ENCODE measurements at regions not wholly inside any gene's neighbourhood (a gene's known extent, or its start where the extent isn't known, plus 50 kb on each side); places are given as distances from the start of the nearest gene placed in this dataset.

DNA sequence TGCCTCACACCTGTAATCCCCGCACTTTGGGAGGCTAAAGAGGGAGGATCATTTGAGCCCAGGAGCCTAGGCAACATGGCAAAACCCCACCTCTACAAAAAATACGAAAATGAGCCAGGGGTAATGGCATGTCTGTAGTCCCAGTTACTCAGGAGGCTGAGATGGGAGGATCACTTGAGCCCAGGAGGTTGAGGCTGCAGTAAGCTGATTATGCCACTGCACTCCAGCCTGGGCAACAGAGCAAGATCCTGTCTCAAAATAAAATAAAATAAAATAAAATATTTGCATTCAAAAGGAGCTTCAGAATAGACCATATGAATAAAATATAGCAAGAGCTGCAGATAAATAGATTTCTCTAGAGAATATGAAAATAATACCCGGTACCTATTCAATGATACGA is 71.5 kb upstream of the ATF7IP2 start:
- Histone ChIP-seq H3K9me3 (no peaks in the 10 kb centered on the region), H3K36me3 (no peaks in the 10 kb centered on the region), H3K27me3 (no peaks in the 10 kb centered on the region), H3K4me1 (no peaks in the 10 kb centered on the region), H3K27ac (no peak overlapping the region), H3K4me3 (no peak overlapping the region)
- no peak for DNase-seq
- intact Hi-C loops (cut with DNase I) = no loop called here
- TF ChIP-seq, protein P1, sequence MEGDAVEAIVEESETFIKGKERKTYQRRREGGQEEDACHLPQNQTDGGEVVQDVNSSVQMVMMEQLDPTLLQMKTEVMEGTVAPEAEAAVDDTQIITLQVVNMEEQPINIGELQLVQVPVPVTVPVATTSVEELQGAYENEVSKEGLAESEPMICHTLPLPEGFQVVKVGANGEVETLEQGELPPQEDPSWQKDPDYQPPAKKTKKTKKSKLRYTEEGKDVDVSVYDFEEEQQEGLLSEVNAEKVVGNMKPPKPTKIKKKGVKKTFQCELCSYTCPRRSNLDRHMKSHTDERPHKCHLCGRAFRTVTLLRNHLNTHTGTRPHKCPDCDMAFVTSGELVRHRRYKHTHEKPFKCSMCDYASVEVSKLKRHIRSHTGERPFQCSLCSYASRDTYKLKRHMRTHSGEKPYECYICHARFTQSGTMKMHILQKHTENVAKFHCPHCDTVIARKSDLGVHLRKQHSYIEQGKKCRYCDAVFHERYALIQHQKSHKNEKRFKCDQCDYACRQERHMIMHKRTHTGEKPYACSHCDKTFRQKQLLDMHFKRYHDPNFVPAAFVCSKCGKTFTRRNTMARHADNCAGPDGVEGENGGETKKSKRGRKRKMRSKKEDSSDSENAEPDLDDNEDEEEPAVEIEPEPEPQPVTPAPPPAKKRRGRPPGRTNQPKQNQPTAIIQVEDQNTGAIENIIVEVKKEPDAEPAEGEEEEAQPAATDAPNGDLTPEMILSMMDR (IDR thresholded peaks at IDR 0.05) = no peak
- no peak for ATAC-seq

DNA sequence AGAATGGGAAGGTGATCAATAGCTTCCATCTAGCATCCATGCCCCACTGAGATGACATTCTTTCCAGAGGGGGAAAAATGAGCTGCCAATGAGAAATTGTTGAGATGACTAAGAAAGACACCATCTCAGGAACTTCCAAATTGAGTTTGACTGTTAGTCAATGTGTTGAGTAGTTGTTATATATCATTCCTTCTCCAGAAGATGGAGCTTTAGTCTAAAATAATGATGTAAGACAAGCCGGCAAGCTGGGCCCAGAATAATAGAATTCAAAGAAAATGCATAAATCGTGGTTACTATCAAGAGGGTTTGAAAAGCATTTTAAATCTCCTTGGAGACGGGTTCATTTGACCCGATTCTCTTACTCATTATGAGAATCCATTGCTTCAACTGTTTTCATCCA is 71.0 kb upstream of the ATF7IP2 start:
- TF ChIP-seq, protein P1 (IDR thresholded peaks at IDR 0.05) = no peak
- H3K27ac ChIP-seq = no peak overlapping the region
- DNase-seq (no peak), ATAC-seq (no peak)
- H3K9me3 ChIP-seq = no peaks in the 10 kb centered on the region
- intact Hi-C loops (cut with DNase I) = no loop called here
- no peaks in the 10 kb centered on the region for H3K4me1 ChIP-seq
- no peaks in the 10 kb centered on the region for H3K27me3 ChIP-seq
- H3K4me3 ChIP-seq = no peak overlapping the region
- no peaks in the 10 kb centered on the region for H3K36me3 ChIP-seq

DNA sequence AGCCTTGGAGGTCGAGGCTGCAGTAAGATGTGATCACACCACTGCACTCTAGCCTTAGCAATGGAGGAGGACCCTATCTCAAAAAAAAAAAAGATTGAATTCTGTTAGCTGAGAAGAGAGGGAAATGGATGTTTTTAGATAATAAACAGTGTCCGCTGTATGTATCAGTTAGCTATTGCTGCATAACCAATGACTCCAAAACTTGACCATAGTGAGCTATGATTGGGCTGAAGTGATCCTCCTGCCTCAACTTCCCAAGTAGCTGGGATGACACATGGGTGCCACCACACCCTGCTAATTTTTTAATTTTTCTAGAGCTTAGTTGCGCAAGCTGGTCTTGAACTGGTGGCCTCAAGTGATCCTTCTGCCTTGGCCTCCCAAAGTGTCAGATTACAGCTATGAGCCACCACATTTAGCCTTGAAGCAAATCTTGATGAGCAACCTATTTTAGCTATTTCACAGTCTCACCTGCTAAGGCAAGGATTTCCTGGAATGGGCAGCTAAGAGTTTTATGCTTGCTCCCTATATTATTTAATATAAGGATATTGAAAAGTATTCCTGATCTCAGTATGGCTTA is 68.3 kb upstream of the ATF7IP2 start:
- DNase-seq = no peak
- TF ChIP-seq, protein P1 (IDR thresholded peaks at IDR 0.05) = no peak
- H3K36me3 ChIP-seq = no peaks in the 10 kb centered on the region
- H3K4me1 ChIP-seq = no peaks in the 10 kb centered on the region
- no peak for ATAC-seq
- H3K9me3 ChIP-seq = no peaks in the 10 kb centered on the region
- H3K27me3 ChIP-seq = no peaks in the 10 kb centered on the region
- no peak overlapping the region for H3K4me3 ChIP-seq
- intact Hi-C loops (cut with DNase I) = no loop called here
- H3K27ac ChIP-seq = no peak overlapping the region

DNA sequence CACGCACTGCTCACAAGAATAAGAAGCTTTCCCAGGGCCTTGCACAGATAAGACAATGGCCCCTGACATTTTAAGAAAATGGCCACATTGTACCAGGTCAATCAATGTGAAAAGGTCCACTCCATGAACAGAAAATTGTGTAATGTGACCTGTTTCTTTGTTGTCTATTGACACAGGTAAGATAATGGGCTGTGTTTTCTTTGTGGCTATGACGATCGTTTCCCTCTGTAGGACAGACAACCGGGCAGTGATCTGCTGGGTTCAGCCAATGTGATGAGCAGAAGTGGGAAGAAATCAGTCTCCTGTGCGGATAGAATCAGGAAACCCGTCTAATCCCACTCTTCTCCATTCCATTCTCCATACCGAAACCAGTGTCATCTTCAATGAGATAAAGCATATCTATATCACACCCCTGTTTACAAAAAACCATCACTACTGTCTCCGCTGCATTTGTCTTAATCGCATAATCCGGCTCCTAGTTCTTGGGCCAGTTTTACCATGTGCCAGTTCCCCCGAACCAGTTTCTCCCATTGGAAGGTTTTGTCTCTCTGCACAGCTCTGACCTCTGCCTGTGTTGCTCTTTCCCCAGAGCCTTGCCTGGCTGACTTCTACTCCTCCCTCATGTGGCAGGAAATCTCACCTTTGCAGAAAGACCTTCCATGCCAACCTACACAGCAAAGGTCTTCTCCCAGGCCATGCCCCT is 66.9 kb upstream of the ATF7IP2 start:
- ATAC-seq (no peak), DNase-seq (no peak)
- Histone ChIP-seq H3K4me1 (no peaks in the 10 kb centered on the region), H3K4me3 (no peak overlapping the region), H3K36me3 (no peaks in the 10 kb centered on the region), H3K27ac (no peak overlapping the region), H3K27me3 (no peaks in the 10 kb centered on the region), H3K9me3 (no peaks in the 10 kb centered on the region)
- TF ChIP-seq, protein P1 (IDR thresholded peaks at IDR 0.05) = no peak
- intact Hi-C loops (cut with DNase I) = no loop called here

DNA sequence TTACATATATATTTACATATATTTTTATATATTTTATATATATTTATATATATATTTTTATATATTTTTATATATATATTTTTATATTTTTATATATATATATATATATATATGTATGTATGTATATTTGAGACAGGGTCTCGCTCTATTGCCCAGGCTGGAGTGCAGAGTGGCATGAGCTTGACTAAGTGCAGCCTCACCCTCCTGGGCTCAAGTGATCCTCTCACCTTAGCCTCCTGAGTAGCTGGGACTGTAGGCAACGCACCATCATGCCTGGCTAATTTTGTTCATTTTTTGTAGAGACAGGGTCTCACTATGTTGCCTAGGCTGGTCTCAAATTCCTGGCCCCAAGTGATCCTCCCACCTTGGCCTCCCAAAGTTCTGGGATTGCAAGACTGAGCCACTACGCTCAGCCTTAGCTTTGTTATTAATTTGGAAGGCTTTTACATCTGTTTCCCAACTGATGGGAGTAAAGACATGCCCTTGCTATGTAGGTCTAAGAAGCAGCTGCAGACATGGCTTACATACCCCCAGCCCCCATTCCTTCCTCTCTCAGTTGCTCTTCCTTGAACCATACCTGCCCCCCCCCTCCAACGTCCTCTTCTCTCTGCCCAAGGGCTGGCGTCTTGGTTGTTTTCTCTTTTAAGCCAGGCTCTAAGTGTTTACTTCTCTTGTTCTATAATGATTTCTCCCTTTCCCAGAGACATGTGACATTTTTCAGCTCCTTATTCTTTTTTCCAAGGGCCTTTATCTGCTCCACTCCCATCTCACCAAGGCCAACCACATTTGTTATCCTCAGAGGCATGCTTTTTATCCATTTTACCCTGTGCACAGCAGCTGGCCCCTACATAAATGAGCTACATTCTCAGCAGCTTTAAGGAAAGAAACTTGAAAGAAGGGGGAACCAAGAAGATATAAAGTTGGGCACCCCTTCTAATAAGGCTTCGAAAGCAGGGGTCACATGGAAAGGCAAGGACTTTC is 64.2 kb upstream of the ATF7IP2 start:
- H3K27ac ChIP-seq = no peak overlapping the region
- no peak overlapping the region for H3K4me3 ChIP-seq
- no peak for DNase-seq
- ATAC-seq = no peak
- H3K9me3 ChIP-seq = no peaks in the 10 kb centered on the region
- H3K36me3 ChIP-seq = no peaks in the 10 kb centered on the region
- TF ChIP-seq, protein P1 (IDR thresholded peaks at IDR 0.05) = no peak
- H3K27me3 ChIP-seq = no peaks in the 10 kb centered on the region
- intact Hi-C loops (cut with DNase I) = no loop called here
- H3K4me1 ChIP-seq = no peaks in the 10 kb centered on the region
